ENCODE measurements at regions not wholly inside any gene's neighbourhood (a gene's known extent, or its start where the extent isn't known, plus 50 kb on each side); places are given as distances from the start of the nearest gene placed in this dataset.
"Not testable (repeated sequence)": the region's sequence is repeated elsewhere in the genome, so short reads cannot be mapped to it uniquely, and the experiment has no call there.

DNA sequence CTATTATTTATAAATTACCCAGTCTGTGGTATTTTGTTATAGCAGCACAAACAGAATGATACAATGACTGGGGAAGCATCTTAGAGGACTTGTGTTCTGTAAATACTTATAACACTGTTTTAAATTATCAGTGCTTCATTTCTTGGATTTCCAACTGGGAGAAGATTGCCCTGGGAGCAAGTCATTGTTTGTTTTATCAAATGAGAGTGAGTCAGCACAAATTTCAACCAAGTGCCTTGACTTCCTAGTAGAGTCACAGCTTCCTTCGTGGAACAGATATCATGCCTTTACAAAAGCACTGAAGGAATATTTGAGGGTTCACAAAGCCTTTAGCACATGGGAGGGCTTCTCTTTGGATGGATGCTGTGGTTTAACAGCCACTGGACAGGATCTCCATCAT lies 234.1 kb downstream of the KTN1 start:
- FAIRE-seq, result no peak
- TF ChIP-seq POLR2A (IDR thresholded peaks at IDR 0.05; ENCODE audit: low read depth, low read length) (no peak), POLR2AphosphoS5 (IDR thresholded peaks at IDR 0.05; ENCODE audit: low read depth, low read length) (no peak), TAF1 (IDR thresholded peaks at IDR 0.05; ENCODE audit: borderline replicate concordance, low read depth, low read length) (no peak)
- no peak for DNase-seq (ENCODE audit: insufficient read length)

DNA sequence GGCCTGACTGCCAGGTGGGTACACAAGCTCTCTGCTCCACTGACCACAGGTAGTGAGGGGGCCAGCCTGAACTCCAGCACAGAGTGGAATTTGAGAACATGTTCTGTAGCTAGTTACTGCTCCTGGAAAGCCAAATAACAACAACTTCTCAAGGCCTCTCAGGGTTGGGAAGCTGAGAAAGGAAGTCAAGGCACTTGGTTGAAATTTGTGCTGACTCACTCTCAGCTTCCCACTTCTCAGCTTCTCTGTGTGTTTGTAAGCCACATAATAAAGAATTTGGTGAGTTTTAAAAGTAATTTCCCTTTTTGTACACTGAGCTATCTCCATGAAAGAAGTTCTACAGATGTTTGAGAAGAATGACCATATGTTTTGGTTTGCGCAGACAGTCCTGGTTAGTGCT lies 234.9 kb downstream of the KTN1 start:
- TF ChIP-seq POLR2A (IDR thresholded peaks at IDR 0.05; ENCODE audit: low read depth, low read length) (no peak), TAF1 (IDR thresholded peaks at IDR 0.05; ENCODE audit: borderline replicate concordance, low read depth, low read length) (no peak), POLR2AphosphoS5 (IDR thresholded peaks at IDR 0.05; ENCODE audit: low read depth, low read length) (no peak)
- FAIRE-seq (no peak), DNase-seq (ENCODE audit: insufficient read length) (no peak)

- DNase-seq (ENCODE audit: insufficient read length), result no peak
- no peak for FAIRE-seq
- TF ChIP-seq TAF1 (IDR thresholded peaks at IDR 0.05; ENCODE audit: borderline replicate concordance, low read depth, low read length) (no peak), POLR2AphosphoS5 (IDR thresholded peaks at IDR 0.05; ENCODE audit: low read depth, low read length) (no peak), POLR2A (IDR thresholded peaks at IDR 0.05; ENCODE audit: low read depth, low read length) (no peak)
These were observed 236.2 kb downstream of the KTN1 start for GRCh38 chr14:55816225-55816624.

DNA sequence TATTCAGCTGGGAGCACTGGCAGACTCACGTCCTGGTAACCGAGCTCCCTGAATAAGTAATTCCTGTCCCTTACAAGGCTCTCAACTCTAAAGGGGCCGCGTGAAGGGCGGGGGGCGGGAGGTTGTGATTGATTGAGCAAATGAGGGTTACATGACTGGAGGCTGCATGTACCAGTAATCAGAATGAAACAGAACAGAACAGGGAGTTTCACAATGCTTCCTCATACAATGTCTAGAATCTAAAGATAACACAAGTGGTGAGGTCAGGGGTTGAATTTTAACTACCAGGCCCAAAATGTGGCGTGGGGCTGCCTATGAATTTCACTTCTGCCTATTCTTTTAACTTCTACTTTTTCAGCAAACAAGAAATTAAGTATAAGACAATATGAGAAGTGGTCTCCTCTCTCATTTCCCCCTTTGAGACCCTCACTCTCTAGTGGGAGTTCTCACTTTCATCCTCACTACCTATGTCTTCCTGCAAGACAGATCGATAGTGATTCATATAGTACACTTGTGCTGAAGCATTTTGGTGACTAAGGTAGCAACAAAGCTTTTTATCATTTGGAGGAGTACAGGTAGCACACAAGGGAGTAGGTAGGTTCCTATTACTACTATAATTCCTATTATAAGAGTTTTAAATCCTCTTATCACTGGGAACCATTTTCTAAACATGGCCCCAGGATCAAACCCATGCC lies 239.8 kb downstream of the KTN1 start:
- FAIRE-seq, result peak; percentile 53
- no peak for TF ChIP-seq TAF1 (IDR thresholded peaks at IDR 0.05; ENCODE audit: borderline replicate concordance, low read depth, low read length)
- no peak for TF ChIP-seq POLR2AphosphoS5 (IDR thresholded peaks at IDR 0.05; ENCODE audit: low read depth, low read length)
- TF ChIP-seq POLR2A (IDR thresholded peaks at IDR 0.05; ENCODE audit: low read depth, low read length), result no peak
- DNase-seq (ENCODE audit: insufficient read length), result no peak

DNA sequence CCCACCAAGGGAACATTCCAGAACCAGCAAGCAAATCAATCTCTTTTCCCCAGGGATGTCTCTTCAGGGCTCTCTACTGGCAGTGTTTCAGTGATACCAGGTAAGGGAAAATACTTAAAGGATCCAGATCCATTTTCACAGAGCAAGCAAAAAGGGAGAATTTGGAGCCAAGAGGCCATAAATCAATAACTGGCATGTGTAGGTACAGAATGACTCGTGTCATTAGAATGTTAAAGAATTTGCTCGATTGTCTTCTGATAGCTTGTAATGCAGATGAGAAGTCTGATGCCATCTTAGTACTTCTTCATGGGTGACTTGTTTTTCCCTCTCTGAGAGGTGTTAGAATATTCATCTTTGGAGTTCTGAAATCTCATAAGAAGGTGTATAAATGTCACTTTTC lies 242.9 kb downstream of the KTN1 start:
- FAIRE-seq (no peak), DNase-seq (ENCODE audit: insufficient read length) (no peak)
- TF ChIP-seq POLR2AphosphoS5 (IDR thresholded peaks at IDR 0.05; ENCODE audit: low read depth, low read length), result no peak
- TF ChIP-seq TAF1 (IDR thresholded peaks at IDR 0.05; ENCODE audit: borderline replicate concordance, low read depth, low read length), result no peak
- TF ChIP-seq POLR2A (IDR thresholded peaks at IDR 0.05; ENCODE audit: low read depth, low read length), result no peak

DNA sequence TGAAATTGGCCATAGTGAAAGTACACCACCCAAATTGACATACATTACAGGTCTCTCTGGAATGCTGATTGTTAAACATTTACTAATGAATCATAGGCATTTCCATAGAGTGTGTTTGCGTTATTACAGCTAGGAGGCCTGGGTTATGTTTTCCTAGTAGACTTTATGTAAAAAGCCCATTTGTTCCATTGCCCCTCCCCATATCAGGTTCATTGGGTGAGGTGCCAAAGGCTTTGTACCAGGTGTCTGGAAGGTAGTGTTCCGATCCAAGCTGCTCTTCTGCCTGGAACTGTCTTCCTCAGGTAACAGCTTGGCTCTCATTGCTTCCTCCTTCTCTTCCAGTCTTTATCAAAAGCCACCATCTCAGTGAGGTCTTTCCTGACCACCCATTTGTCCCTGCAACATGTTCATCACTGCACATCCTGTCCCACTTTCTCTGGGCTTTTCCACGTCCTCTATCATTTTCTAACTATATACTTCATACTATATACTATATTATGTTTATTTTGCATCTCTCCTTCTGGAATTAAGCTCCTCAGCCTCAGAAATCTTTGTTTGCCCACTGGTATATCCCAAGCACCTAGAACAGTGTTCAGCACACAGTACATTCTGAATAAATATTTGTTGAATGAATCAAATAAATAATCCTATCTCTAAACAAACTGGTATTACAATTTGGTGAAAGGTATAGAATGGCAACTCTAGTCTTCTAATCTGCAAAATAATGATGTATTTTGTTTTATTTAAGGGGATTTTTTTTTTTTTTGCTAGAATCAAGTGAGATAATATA lies 252.3 kb downstream of the KTN1 start:
- no peak for FAIRE-seq
- DNase-seq (ENCODE audit: insufficient read length), result no peak
- TF ChIP-seq POLR2AphosphoS5 (IDR thresholded peaks at IDR 0.05; ENCODE audit: low read depth, low read length) (no peak), TAF1 (IDR thresholded peaks at IDR 0.05; ENCODE audit: borderline replicate concordance, low read depth, low read length) (no peak), POLR2A (IDR thresholded peaks at IDR 0.05; ENCODE audit: low read depth, low read length) (no peak)

GRCh38 chr14:55832974-55833373 lies 253.0 kb downstream of the KTN1 start:
- DNase-seq (ENCODE audit: insufficient read length) (no peak), FAIRE-seq (no peak)
- TF ChIP-seq POLR2AphosphoS5 (IDR thresholded peaks at IDR 0.05; ENCODE audit: low read depth, low read length) (no peak), TAF1 (IDR thresholded peaks at IDR 0.05; ENCODE audit: borderline replicate concordance, low read depth, low read length) (no peak), POLR2A (IDR thresholded peaks at IDR 0.05; ENCODE audit: low read depth, low read length) (no peak)

GRCh38 chr14:55834390-55834789 lies 254.4 kb downstream of the KTN1 start:
- DNase-seq (ENCODE audit: insufficient read length) (no peak), FAIRE-seq (no peak)
- no peak for TF ChIP-seq POLR2AphosphoS5 (IDR thresholded peaks at IDR 0.05; ENCODE audit: low read depth, low read length)
- no peak for TF ChIP-seq POLR2A (IDR thresholded peaks at IDR 0.05; ENCODE audit: low read depth, low read length)
- no peak for TF ChIP-seq TAF1 (IDR thresholded peaks at IDR 0.05; ENCODE audit: borderline replicate concordance, low read depth, low read length)

- DNase-seq (ENCODE audit: insufficient read length), result no peak
- no peak for TF ChIP-seq POLR2A (IDR thresholded peaks at IDR 0.05; ENCODE audit: low read depth, low read length)
- TF ChIP-seq POLR2AphosphoS5 (IDR thresholded peaks at IDR 0.05; ENCODE audit: low read depth, low read length), result no peak
- no peak for TF ChIP-seq TAF1 (IDR thresholded peaks at IDR 0.05; ENCODE audit: borderline replicate concordance, low read depth, low read length)
- no peak for FAIRE-seq
These were observed 256.0 kb downstream of the KTN1 start for GRCh38 chr14:55835985-55836384.

- no peak for FAIRE-seq
- TF ChIP-seq POLR2A (IDR thresholded peaks at IDR 0.05; ENCODE audit: low read depth, low read length), result no peak
- DNase-seq (ENCODE audit: insufficient read length), result no peak
These were observed 257.5 kb downstream of the KTN1 start for GRCh38 chr14:55837467-55837866.

DNA sequence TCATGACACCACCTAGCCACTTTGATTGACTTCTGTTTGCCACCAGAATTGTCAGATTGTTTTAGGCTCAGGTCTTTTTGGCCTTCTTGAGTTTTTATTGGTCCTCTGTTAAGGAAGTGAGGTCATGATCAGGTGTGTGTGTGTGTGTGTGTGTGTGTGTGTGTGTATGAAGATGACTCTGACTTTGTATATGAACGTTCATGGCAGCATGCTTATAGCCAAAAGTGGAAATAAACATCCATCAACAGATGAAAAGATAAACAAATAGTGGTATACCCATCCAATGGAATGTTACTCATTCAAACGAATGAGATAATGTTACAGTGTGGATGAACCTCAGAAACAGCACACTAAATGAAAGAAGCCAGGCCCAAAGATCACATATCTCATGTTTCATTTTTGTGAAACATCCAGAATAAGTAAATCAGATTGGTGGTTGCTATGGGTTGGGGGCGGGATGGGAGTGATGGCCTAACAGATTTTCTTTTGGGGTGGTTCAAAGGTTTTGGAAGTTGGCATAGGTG lies 258.6 kb downstream of the KTN1 start:
- TF ChIP-seq POLR2AphosphoS5 (IDR thresholded peaks at IDR 0.05; ENCODE audit: low read depth, low read length), result no peak
- no peak for TF ChIP-seq POLR2A (IDR thresholded peaks at IDR 0.05; ENCODE audit: low read depth, low read length)
- no peak for TF ChIP-seq TAF1 (IDR thresholded peaks at IDR 0.05; ENCODE audit: borderline replicate concordance, low read depth, low read length)
- DNase-seq (ENCODE audit: insufficient read length) (no peak), FAIRE-seq (no peak)

DNA sequence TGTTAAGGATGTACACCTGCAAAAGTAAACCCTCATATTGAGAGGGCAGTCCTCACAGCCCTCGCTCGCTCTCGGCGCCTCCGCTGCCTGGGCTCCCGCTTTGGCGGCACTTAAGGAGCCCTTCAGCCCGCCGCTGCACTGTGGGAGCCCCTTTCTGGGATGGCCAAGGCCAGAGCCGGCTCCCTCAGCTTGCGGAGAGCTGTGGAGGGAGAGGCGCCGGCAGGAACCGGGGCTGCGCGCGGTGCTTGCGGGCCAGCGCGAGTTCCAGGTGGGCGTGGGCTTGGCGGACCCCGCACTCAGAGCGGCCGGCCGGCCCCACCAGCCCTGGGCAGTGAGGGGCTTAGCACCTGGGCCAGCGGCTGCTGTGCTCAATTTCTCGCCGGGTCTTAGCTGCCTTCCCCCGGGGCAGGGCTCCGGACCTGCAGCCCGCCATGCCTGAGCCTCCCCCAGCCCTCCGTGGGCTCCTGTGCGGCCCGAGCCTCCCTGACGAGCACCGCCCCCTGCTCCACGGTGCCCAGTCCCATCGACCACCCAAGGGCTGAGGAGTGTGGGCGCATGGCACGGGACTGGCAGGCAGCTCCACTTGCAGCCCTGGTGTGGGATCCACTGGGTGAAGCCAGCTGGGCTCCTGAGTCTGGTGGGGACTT lies 259.4 kb downstream of the KTN1 start:
- not testable (repeated sequence) for DNase-seq (ENCODE audit: insufficient read length); FAIRE-seq
